Right lobe of liver (tissue), 4 donors: ENCODE measurements at regions not wholly inside any gene's neighbourhood (a gene's known extent, or its start where the extent isn't known, plus 50 kb on each side); places are given as distances from the start of the nearest gene placed in this dataset.

Experiments used
- POLR2A ChIP-seq: fragments of 450-650 bp; IDR thresholded peaks from one replicate; pipeline ENCODE4 v1.6.1; 2017; ENCODE audit warnings: antibody characterized with exemption, mild to moderate bottlenecking
- TF ChIP-seq, protein P1 (sequence below), 4 donors: fragments of 200-600 bp in 3 of 4; fragments of 450-650 bp in 1 of 4; IDR thresholded peaks; one replicate each; pipeline versions ENCODE4 v1.5.1 to v1.8.0; 2016 to 2022; ENCODE audit warnings: antibody characterized with exemption in 4 of 4, mild to moderate bottlenecking in 2 of 4
- donor health status: DM: no; HTN: no; CAD: no.
- donor health status: DM: no; HTN: no; CAD: no.
- donor health status: DM: no; HTN: yes; CAD: no.

DNA sequence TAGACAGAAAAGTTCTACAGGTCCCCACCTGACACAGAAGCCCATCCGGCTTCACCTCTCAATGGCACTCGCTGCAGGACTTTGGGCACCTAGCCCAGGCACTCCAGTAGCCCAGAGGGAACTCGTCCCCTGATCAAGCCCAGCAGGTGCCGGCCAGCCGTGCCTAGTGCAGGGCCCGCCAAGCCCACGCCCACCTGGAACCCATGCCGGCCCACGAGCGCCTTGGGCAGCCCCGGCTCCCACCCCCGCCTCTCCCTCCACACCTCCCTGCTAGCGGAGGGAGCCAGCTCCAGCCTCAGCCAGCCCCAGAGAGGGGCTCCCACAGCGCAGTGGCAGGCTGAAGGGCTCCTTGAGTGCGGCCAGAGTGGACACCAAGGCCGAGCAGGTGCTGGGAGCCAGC, 268.8 kb downstream of the SLITRK1 start:
- TF ChIP-seq, protein P1, sequence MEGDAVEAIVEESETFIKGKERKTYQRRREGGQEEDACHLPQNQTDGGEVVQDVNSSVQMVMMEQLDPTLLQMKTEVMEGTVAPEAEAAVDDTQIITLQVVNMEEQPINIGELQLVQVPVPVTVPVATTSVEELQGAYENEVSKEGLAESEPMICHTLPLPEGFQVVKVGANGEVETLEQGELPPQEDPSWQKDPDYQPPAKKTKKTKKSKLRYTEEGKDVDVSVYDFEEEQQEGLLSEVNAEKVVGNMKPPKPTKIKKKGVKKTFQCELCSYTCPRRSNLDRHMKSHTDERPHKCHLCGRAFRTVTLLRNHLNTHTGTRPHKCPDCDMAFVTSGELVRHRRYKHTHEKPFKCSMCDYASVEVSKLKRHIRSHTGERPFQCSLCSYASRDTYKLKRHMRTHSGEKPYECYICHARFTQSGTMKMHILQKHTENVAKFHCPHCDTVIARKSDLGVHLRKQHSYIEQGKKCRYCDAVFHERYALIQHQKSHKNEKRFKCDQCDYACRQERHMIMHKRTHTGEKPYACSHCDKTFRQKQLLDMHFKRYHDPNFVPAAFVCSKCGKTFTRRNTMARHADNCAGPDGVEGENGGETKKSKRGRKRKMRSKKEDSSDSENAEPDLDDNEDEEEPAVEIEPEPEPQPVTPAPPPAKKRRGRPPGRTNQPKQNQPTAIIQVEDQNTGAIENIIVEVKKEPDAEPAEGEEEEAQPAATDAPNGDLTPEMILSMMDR (IDR thresholded peaks at IDR 0.05) = no peak
- no peak for TF ChIP-seq POLR2A
